Caco-2 (cell line): ENCODE measurements at regions not wholly inside any gene's neighbourhood (a gene's known extent, or its start where the extent isn't known, plus 50 kb on each side); places are given as distances from the start of the nearest gene placed in this dataset.

Experiments
- BruUV-seq: library from RNA; stranded (reverse); fragments of 400-500 nt; replicated peaks from 2 replicates; lab custom pipeline; 2021; lab: Mats Ljungman, UMichigan
- CTCF ChIA-PET: fragments of 300-600 bp; sonication (Branson Sonifier 250); formaldehyde crosslinking; loops from one replicate; lab custom pipeline; 2022; ENCODE audit warnings: antibody characterized with exemption; lab: Charles Lee
- POLR2A ChIA-PET: fragments of 300-600 bp; sonication (Branson Sonifier 250); formaldehyde crosslinking; loops from one replicate; lab custom pipeline; 2022; ENCODE audit warnings: antibody characterized with exemption; lab: Charles Lee
- DNase-seq, 2 experiments: peaks; one replicate each; pipeline versions ENCODE4 v3.0.0 to v3.0.0-alpha.2; 2020 to 2022
- H3K27me3 ChIP-seq: replicated peaks from 2 replicates; pipeline ENCODE4 v1.6.0; 2011; ENCODE audit warnings: low read length; ENCODE audit not compliant: control insufficient read depth, insufficient read depth
- H3K36me3 ChIP-seq: 2 replicates; pipeline ENCODE4 v1.5.1; 2011; ENCODE audit warnings: low read length; ENCODE audit not compliant: control insufficient read depth, insufficient read depth
- H3K4me1 ChIP-seq: fragments of 250-450 bp; sonication (Bioruptor Pico); 2 replicates; pipeline ENCODE4 v1.5.1; 2020; ENCODE audit warnings: mild to moderate bottlenecking
- H3K4me3 ChIP-seq: 2 replicates; pipeline ENCODE4 v1.5.1; 2011; ENCODE audit warnings: low read depth, mild to moderate bottlenecking, control low read depth, low read length
- H3K9me3 ChIP-seq: fragments of 250-450 bp; sonication (Bioruptor Pico); 2 replicates; pipeline ENCODE4 v1.5.1; 2020; ENCODE audit warnings: mild to moderate bottlenecking, moderate library complexity
- H3K27ac Mint-ChIP-seq: one replicate; pipeline ENCODE4 v1.8.0; 2022; ENCODE audit warnings: mixed read lengths; ENCODE audit not compliant: unreplicated experiment
- H3K27me3 Mint-ChIP-seq: one replicate; pipeline ENCODE4 v1.8.0; 2022; ENCODE audit warnings: mixed read lengths; ENCODE audit not compliant: insufficient read depth, unreplicated experiment
- H3K36me3 Mint-ChIP-seq: one replicate; pipeline ENCODE4 v1.8.0; 2022; ENCODE audit warnings: mild to moderate bottlenecking, mixed read lengths; ENCODE audit not compliant: insufficient read depth, unreplicated experiment
- H3K4me1 Mint-ChIP-seq: one replicate; pipeline ENCODE4 v1.8.0; 2022; ENCODE audit warnings: low read depth, mixed read lengths; ENCODE audit not compliant: unreplicated experiment
- H3K4me3 Mint-ChIP-seq: one replicate; pipeline ENCODE4 v1.8.0; 2022; ENCODE audit warnings: mild to moderate bottlenecking, moderate library complexity, mixed read lengths; ENCODE audit not compliant: unreplicated experiment
- H3K9me3 Mint-ChIP-seq: one replicate; pipeline ENCODE4 v1.8.0; 2022; ENCODE audit warnings: mixed read lengths; ENCODE audit not compliant: unreplicated experiment
- intact Hi-C: fragments of 100-400 bp; cut with micrococcal nuclease; formaldehyde crosslinking; loops from one replicate; pipeline ENCODE4 v1.10.0; 2022; ENCODE audit not compliant: unreplicated experiment
- TF ChIP-seq, protein P1 (sequence below), 2 experiments: fragments of 200-600 bp in 1 of 2; IDR thresholded peaks; 1 replicate in 1 of 2; 2 replicates in 1 of 2; pipeline versions ENCODE4 v1.5.1 to v1.8.0; 2011 to 2022; ENCODE audit warnings: antibody characterized with exemption in 1 of 2, control low read depth in 1 of 2, inconsistent platforms in 1 of 2, low read depth in 1 of 2, low read length in 1 of 2, mild to moderate bottlenecking in 1 of 2, moderate library complexity in 1 of 2; ENCODE audit not compliant: insufficient read depth in 1 of 2, severe bottlenecking in 1 of 2, unreplicated experiment in 1 of 2

GRCh38 chrX:82196866-82197265 lies 995.0 kb downstream of the SH3BGRL start:
- no peaks in the 10 kb centered on the region for H3K4me1 ChIP-seq
- no peaks in the 10 kb centered on the region for H3K36me3 ChIP-seq
- H3K4me3 ChIP-seq = no peak overlapping the region
- no peaks in the 10 kb centered on the region for H3K36me3 Mint-ChIP-seq
- H3K4me3 Mint-ChIP-seq = no peak overlapping the region
- POLR2A ChIA-PET = no interaction called here
- H3K27me3 ChIP-seq = no peaks in the 10 kb centered on the region
- H3K9me3 Mint-ChIP-seq = no peaks in the 10 kb centered on the region
- DNase-seq = no peak
- intact Hi-C loops = no loop called here
- no peaks in the 10 kb centered on the region for H3K9me3 ChIP-seq
- H3K27me3 Mint-ChIP-seq = no peaks in the 10 kb centered on the region
- TF ChIP-seq, protein P1, sequence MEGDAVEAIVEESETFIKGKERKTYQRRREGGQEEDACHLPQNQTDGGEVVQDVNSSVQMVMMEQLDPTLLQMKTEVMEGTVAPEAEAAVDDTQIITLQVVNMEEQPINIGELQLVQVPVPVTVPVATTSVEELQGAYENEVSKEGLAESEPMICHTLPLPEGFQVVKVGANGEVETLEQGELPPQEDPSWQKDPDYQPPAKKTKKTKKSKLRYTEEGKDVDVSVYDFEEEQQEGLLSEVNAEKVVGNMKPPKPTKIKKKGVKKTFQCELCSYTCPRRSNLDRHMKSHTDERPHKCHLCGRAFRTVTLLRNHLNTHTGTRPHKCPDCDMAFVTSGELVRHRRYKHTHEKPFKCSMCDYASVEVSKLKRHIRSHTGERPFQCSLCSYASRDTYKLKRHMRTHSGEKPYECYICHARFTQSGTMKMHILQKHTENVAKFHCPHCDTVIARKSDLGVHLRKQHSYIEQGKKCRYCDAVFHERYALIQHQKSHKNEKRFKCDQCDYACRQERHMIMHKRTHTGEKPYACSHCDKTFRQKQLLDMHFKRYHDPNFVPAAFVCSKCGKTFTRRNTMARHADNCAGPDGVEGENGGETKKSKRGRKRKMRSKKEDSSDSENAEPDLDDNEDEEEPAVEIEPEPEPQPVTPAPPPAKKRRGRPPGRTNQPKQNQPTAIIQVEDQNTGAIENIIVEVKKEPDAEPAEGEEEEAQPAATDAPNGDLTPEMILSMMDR (IDR thresholded peaks at IDR 0.05; ENCODE audit: insufficient read depth in 1 of 2, low read depth in 1 of 2, low read length in 1 of 2, severe bottlenecking in 1 of 2, unreplicated experiment in 1 of 2) = no peak
- no peak overlapping the region for H3K27ac Mint-ChIP-seq
- CTCF ChIA-PET = no interaction called here
- no TSS peak for BruUV-seq
- H3K4me1 Mint-ChIP-seq = no peaks in the 10 kb centered on the region

- no TSS peak for BruUV-seq
- no peak for DNase-seq
- Mint-ChIP-seq H3K27me3 (no peaks in the 10 kb centered on the region), H3K9me3 (no peaks in the 10 kb centered on the region), H3K4me3 (no peak overlapping the region), H3K36me3 (no peaks in the 10 kb centered on the region), H3K4me1 (no peaks in the 10 kb centered on the region), H3K27ac (no peak overlapping the region)
- no peaks in the 10 kb centered on the region for H3K27me3 ChIP-seq
- no peaks in the 10 kb centered on the region for H3K4me1 ChIP-seq
- no peaks in the 10 kb centered on the region for H3K9me3 ChIP-seq
- ChIA-PET POLR2A (no interaction called here), CTCF (no interaction called here)
- intact Hi-C loops = no loop called here
- H3K36me3 ChIP-seq = no peaks in the 10 kb centered on the region
- TF ChIP-seq, protein P1 (IDR thresholded peaks at IDR 0.05; ENCODE audit: insufficient read depth in 1 of 2, low read depth in 1 of 2, low read length in 1 of 2, severe bottlenecking in 1 of 2, unreplicated experiment in 1 of 2) = no peak
- H3K4me3 ChIP-seq = no peak overlapping the region
These were observed 1007.1 kb downstream of the SH3BGRL start for GRCh38 chrX:82208975-82209374.

- Mint-ChIP-seq H3K4me1 (no peaks in the 10 kb centered on the region), H3K27ac (no peak overlapping the region), H3K4me3 (no peak overlapping the region), H3K27me3 (no peaks in the 10 kb centered on the region), H3K36me3 (no peaks in the 10 kb centered on the region), H3K9me3 (no peaks in the 10 kb centered on the region)
- DNase-seq = peak in 1 of 2 experiments; percentile 13
- intact Hi-C loops = loop anchor here (1.0 to 5.0 kb wide), 3 partner anchors 260 to 594 kb away; no protein-coding TSS in a partner anchor
- BruUV-seq = no TSS peak
- ChIA-PET CTCF (interaction anchor here (0.5 to 2.2 kb wide), 2 partner anchors 423 to 458 kb away, joined by 5 to 6 read pairs; no protein-coding TSS in a partner anchor), POLR2A (no interaction called here)
- TF ChIP-seq, protein P1 (IDR thresholded peaks at IDR 0.05; ENCODE audit: insufficient read depth in 1 of 2, low read depth in 1 of 2, low read length in 1 of 2, severe bottlenecking in 1 of 2, unreplicated experiment in 1 of 2) = peak in 1 of 2 experiments; percentile 13
- no peaks in the 10 kb centered on the region for H3K4me1 ChIP-seq
- no peak overlapping the region for H3K4me3 ChIP-seq
- H3K9me3 ChIP-seq = no peaks in the 10 kb centered on the region
- H3K27me3 ChIP-seq = no peaks in the 10 kb centered on the region
- H3K36me3 ChIP-seq = no peaks in the 10 kb centered on the region
These were observed 1016.5 kb downstream of the SH3BGRL start for GRCh38 chrX:82218361-82218760.
